Dedifferentiated amniotic fluid mesenchymal stem cell (primary cell): ENCODE measurements at regions not wholly inside any gene's neighbourhood (a gene's known extent, or its start where the extent isn't known, plus 50 kb on each side); places are given as distances from the start of the nearest gene placed in this dataset.
"Not testable (repeated sequence)": the region's sequence is repeated elsewhere in the genome, so short reads cannot be mapped to it uniquely, and the experiment has no call there.

Experiments used
- DNase-seq: peaks from one replicate; pipeline ENCODE4 v3.0.0-alpha.2; 2016; ENCODE audit errors: extremely low spot score

DNA sequence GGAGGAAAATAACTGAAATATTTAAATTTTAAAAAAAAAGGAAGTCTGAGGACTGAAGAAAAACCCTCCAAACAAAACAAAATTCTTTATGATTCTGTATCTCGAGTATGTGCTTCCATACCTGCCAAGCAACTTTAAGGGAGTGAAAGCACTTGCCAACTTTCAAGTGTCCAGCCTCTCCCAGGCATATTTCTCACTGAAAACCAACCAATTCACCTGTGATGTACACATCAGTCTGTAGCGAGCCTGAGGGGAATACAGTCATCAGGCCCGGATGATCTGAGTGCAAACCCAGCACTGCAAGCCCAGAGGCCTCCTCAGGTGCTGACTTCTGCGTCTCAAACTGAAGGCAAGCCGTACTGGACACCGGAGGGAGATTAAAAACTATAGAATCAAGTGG, 164.8 kb upstream of the NT5E start:
- no peak for DNase-seq

DNA sequence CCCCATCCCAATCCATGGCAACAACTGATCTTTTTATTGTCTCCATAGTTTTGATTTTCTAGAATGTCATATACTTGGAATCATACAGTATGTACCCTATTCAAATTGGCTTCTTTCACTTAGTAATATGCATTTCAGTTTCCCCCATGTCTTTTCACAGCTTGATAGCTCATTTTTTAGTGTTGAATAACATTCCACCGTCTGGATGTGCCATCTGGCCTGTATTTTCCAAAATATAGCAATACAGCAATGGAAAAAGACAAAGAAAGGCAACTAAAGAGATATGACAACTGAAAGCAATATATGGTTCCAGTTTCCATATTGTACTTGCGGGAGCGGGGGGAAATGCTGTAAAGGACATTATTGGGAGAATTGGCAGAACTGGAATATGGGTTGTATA, 166.4 kb upstream of the NT5E start:
- DNase-seq: no peak

DNA sequence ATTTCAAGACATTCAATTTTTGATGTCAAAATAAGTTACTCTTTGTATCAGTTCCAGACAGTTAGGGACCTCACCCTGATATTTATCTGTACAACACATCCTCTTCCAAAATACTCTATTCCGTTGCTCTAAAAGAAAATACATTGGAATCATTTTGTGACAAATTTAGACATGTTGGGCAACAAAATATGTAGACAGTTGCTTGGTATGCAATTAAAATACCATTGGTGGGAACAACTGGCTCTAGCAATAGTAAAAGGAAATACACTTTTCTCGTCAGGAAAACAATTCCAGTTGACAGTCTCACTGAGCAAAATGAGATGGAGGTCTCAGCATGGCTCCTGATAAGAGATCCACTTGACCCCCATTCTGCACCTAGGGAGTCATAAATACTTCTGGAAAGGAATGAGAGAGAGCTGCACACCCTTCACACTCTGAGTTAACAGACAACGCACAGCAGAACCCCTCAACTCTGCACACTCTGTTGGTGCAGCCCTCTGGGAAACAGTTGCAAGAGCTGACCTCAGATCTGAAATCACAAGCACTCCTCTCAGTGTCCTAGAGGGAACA, 171.3 kb upstream of the NT5E start:
- no peak for DNase-seq

DNA sequence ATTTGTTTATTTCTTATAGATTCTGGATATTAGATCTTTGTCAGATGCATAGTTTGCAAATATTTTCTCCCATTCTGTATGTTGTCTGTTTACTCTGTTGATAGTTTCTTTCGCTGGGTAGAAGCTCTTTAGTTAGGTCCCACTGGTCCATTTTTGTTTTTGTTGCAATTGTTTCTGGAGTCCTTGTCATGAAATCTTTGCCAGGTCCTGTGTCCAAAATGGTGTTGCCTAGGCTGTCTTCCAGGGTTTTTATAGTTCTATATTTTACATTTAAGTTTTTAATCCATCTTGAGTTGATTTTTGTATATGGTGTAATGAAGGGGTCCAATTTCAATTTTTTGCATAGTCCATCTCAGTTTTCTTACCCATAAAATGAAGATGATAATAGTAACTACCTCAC, 173.9 kb upstream of the NT5E start:
- not testable (repeated sequence) for DNase-seq

DNA sequence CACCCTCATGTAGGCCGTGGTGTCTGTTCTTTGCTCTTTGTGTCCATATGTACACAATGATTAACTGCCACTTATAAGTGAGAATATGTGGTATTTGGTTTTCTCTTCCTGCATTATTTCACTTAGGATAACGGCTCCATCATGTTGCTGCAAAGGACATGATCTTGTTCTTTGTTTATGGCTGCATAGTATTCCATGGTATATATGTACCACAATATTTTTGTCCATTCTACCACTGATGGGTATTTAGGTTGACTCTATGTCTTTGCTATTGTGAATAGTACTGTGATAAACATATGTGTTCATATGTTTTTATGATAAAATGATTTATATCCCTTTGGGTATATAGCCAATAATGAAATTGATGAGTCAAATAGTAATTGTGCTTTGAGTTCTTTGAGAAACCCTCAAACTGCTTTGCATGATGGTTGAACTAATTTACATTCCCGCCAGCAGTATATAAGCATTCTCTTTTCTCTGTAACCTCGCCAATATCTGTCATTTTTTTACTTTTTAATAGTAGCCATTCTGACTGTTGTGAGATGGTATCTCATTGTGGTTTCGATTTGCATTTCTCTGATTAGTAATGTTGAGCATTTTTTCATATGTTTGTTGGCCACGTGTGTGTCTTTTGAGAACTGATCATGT, 174.4 kb upstream of the NT5E start:
- DNase-seq: no peak

DNA sequence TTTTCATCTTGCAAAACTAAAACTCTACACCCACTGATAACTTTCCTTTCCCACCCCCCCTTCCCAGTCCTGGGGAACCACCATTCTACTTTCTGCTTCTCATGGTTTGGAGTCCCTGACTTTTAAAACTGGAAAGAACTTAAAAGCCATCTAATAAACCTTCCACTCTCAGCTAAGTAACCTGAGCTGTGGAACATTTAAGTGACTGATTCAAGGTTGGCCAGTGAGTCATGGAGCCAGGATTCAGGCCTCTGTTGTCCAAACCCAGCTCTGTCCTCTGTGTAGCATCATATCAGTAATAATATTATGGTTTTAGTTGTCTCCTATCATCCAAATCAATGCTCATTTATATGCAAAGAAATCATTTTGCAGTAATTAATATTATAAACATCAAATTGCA, 176.0 kb upstream of the NT5E start:
- no peak for DNase-seq

DNA sequence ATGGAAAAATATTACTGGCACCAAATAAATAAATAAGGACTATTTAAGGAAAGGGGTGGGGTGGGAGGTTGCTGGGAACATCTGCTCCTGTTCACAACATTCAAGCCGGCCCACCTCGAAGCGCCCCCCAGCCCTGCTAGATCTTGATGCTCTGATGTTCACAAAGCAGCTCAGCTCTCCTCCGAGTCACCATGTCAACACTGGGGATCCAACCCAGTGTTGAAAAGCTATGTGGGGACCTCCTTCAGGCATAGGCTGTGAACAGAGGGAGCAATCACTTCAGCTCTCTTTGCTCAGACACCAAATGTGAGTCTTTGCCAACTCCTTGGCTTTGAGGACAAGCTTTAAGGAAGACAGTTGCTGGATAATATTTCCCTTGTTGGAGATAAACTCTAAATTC, 176.8 kb upstream of the NT5E start:
- no peak for DNase-seq

DNA sequence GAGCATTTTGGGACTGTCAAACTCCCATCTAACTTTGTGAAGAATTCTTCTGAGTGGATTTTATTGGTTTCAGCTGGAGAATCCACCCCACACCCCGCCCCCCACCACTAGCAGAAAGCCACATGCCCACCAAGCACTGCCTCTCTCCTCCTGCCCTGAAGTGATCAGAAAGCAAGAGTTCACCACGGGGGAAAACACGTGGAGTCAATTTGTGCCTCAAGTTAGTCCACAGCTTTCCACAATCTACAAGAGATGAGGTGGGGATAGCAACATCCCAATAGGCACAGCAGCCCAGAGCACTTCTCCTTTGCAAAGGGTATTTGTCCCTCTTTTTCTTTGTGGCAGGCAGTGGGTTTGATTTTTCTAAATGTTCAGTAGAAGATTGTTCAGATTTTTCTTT, 177.3 kb upstream of the NT5E start:
- DNase-seq: no peak

DNA sequence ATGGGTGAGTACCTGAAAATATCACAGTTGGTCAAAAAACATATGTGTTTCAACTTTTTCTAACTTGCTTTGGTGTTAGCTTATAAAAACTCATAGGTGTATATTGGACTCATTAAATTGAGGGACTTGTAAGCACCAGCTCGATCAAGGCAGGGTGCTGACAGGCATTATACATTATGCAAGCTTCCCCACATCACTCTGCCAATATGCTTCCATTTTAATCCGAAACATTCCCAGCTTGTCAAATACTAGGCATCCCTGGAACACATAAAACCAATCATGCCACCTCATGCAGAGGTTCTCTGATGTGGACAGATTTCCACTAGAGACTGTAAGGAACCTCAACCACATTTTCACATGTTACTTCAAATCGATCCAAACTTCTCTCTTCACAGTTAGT, 187.3 kb upstream of the NT5E start:
- no peak for DNase-seq

DNA sequence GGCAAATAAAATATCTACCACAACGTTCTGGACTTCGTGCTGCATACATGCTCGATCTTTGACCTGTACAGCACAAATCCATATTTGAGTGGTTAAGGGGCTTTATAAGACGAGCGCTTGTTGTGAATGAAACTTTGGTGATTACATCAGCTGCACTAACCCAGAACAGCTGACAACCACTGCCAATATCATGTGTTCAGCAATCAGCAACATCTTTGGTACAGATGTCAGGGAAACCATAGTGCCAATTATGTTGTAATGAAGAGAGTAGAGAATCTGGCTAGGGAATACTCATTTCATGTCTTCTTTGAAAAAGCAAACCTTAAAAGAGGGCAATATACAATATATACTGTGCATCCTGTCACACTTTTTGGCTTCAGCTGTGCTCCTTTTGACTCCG, 188.6 kb upstream of the NT5E start:
- no peak for DNase-seq

DNA sequence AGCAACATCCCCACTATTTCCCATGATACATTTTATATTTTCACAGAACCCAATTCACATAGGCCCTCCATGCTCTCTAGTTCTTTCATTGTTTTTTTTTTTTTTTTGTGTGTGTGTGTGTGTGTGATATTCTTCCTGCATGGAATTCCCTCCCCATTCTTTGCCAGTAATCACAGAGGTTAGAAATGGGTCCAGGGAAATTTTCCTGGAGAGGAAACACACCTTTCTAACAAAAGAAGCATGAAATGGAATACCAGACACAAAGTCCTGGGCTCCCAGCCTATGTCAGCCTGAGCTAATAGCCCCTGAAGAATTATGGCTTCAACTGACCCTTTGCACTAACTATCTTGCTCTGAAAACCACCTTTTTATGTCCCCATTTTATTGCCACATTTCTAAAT, 194.2 kb upstream of the NT5E start:
- DNase-seq: no peak

DNA sequence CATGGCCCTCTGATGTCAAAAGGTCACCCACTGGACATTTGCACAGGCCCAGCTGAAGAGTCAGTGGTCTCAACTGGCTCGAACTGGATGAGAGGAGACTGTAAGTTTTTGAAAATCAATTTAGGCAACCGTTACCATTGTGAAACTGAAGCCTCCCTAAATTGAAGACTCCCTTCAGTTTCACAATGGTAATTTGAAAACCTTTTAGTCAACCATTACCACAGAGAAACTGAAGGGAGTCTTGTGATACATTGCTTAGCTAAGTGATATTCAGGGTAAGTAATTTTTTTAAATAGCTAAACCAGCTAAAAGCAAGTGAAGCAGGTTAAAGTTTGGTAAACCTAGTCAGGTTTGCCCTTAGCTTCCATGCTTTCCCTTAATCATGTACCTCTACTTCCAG, 197.3 kb upstream of the NT5E start:
- no peak for DNase-seq

DNA sequence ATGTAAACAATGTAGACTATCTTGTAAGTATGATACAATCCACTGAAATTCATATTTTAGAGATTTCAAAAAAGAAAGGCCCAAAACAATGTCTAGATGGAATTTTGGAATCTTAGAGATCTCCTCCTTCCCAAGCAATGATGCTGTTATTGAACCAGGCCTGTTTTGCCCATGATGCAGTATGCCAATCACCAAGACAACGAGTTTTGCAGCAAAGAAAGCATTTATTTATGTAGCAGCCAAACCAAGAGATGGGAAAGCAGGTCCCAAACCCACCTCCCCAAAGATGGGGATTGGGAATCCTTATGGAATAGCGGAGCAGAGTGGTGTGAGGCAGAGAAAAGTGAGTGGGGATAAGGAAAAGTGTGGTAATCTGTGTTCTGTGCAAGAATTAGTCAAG, 197.8 kb upstream of the NT5E start:
- no peak for DNase-seq

DNA sequence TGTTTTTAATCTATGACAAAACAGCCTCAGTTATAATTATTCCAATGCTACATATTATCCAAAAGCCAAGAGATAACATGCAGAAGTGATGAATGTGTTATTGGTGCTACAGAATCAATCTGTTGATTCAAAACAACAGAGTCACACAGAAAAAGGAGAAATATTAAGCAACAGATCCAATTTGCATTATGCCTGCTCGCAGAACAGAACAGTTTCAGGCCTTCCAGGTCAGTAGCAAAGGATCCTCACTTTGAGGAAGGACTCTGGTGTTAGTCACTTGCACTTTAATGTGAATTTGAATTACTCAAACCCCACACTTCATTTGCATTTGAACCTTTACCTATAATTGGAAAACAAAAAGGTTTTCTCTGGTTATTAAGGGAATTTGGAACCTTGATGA, 198.6 kb upstream of the NT5E start:
- DNase-seq: no peak

DNA sequence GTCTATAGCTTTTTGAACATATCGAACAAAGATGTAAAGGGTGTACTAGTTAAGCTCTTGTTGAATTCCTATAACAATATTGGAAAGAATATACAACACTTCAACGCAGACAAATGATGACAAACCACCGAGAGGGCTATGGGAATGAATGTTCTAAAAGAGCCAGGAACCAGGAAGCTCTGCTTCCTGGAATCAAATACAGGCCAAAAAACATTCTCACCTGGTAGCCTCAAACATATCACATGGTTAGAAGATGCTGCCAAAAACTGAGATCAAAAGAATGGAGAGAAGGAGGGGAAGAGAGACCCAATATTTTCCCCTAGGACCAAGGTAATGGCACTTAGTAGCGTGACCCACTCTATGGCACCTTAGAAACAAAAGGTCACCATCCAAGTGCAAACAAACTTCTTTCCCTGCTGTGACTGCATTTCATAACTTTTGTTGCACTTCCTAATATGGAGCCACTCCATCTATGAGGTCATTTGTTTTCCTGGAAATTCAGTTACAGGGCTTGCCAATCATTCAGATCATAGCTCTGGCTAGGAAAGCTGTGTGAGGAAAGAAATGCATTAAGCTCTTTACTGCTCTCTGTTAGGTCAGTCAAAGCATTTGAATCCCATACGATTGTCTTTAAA, 199.2 kb upstream of the NT5E start:
- no peak for DNase-seq

DNA sequence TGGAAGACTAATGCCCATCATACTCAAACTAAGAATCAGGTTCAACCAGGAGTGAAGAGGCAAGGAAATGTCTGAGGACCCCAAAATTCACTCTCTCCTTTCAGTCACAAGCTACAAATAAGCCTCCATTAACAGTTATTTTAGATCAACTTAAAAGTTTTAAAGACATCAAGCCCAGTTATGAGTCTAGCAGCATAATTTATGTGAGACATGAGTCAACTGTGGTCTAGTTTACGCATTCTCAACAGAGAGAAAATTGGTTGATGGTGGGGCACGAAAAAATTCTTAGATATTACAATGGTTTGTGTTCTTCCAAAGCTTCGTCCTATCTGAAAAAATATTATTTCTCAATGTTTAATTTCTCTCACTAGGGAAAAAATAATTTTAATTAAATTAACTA, 204.9 kb upstream of the NT5E start:
- no peak for DNase-seq

DNA sequence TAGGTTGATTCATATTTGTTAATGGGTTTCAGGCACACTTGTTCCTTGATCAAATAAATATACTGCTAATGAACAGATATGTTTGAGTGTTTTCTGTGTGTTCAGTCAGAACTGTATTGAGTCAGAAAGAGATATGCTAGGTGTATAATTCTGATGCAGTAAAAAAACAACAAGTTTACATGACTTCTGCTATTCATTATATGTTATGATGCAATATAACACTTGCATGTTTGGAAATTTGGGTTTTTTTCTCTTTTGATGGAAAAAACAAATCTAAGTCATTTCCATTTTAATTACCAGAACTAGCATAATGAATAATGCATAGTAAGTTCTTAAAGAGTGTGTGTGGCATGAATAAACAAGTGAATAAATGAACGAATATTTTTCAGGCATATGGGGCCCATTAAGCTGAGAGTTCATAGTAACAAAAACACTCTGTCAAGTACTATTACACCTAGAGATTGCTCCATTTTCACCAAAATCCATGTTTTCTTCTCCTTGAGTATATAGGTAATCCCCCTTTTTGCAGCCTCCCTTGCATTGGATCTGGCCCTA, 208.3 kb upstream of the NT5E start:
- DNase-seq: no peak

DNA sequence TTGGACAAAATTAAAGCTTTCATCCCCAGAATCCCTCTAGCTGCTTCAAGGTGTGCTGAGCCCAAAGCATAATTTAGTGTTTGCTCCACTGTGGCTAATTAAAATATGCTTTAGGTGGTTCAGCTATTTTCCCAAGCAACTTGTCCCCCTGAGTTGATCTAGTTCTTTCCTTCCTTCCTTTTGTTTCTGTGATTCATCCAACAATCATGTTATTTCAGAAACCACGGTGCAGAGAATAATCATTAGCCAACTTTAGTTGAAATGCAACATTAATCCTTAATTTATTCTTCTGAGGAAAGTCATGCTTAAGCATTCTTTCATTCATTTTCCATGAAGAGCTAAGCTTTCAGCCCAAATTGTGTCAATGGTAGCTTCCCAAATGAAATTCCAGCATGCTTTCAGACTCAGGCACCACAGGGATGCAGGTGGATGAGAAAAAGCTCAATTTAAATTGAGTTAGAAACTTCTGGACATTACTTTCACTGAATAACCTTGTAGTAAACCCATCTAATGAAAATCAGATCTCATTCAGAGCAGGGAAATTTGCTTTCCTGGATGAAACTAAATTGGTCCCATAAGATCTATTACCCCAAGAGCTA, 209.0 kb upstream of the NT5E start:
- DNase-seq: no peak

DNA sequence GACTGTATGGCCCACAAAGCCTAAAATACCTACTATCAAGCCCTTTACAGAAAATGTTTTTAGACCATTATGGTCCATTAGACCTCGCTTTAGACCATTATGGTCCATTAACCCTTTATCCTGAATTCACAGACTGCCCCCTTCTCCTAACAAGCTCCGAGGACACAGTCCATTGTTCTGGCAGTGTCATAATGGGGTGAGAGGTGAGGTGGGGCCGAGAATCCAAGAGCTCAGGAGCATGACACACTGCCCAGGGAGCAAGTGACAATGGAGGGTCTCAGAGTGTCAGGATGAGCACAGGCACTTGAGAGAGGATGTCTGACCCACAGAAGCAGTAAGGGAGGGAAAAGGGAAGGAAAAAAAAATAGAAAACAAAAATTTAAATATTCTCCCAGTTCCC, 212.4 kb upstream of the NT5E start:
- DNase-seq: no peak

DNA sequence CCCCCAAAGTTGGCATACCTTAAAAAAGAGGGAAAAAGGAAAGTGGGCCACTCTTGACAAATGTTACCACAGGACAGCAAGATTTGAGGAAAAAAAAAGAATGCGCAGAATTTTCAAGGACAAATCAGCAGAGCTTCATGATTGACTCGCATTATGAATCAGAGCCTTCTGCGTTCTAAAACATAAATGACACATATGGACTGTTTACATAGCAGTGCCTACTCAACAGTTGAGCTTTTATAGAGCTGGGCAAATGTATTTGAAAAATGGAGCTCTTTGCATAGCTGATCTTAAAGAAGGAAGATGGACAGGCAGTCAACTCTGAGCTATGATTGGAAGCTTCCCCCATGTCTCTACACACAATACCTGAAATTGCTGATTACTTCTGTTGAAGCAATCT, 213.2 kb upstream of the NT5E start:
- DNase-seq: no peak

DNA sequence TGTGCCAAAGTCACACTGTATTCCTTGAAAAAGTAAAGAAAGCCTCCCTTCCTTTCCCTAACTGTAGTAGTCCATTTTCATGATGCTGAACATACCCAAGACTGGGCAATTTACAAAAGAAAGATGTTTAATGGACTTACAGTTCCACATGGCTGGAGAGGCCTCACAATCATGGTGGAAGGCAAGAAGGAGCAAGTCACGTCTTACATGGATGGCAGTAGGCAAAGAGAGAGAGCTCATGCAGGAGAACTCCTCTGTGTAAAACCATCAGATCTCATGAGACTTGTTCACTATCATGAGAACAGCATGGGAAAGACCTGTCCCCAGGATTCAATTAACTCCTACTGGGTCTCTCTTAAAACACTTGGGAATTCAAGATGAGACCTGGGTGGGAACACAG, 222.5 kb upstream of the NT5E start:
- not testable (repeated sequence) for DNase-seq

DNA sequence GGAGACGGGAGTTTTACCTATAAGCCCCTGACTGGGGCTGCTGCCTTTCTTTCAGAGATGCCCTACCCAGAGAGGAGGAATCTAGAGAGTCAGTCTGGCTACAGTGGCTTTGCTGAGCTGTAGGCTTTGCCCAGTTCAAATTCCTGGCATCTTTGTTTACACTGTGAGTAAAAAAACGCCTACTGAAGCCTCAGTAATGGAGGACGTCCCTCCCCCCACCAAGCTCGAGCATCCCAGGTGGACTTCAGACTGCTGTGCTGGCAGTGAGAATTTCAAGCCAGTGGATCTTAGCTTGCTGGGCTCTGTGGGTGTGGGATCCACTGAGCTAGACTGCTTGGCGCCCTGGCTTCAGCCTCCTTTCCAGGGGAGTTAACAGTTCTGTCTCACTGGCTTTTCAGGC, 237.1 kb upstream of the NT5E start:
- not testable (repeated sequence) for DNase-seq

DNA sequence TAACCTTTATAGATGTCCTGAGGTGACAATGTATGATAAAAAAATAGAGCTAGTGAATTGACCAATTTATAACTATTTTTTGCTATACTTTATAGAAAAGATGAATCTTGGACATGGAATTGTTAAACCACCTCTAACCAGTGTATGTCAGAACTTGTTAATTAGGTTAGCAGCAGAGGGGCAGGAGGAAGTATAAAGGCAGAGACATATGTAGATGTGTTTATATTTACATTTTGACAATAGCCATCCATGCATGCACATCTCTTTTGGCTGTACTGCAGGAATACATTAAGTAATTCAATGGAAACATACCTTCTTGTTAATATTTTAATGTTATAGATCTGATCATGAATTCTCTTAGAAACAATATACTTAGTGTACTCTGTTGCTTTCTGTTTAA, 254.6 kb upstream of the NT5E start:
- DNase-seq: no peak
